Astrocyte (in vitro differentiated cells and primary cell): ENCODE measurements at regions not wholly inside any gene's neighbourhood (a gene's known extent, or its start where the extent isn't known, plus 50 kb on each side); places are given as distances from the start of the nearest gene placed in this dataset.

ENCODE experiments used
- CTCF ChIP-seq: IDR thresholded peaks from 2 replicates; pipeline ENCODE4 v1.5.1; 2011; ENCODE audit warnings: low read depth, mild to moderate bottlenecking, inconsistent platforms, low read length, moderate library complexity; ENCODE audit not compliant: insufficient read depth
- EZH2 ChIP-seq: IDR thresholded peaks from 2 replicates; pipeline ENCODE4 v1.6.1; 2012; ENCODE audit warnings: mild to moderate bottlenecking, low read length, inconsistent platforms; ENCODE audit not compliant: insufficient read depth

GRCh38 chr5:164336906-164337305, 831.5 kb downstream of the MAT2B start:
- TF ChIP-seq CTCF: no peak
- no peak for TF ChIP-seq EZH2
